ENCODE measurements at regions not wholly inside any gene's neighbourhood (a gene's known extent, or its start where the extent isn't known, plus 50 kb on each side); places are given as distances from the start of the nearest gene placed in this dataset.
"Not testable (repeated sequence)": the region's sequence is repeated elsewhere in the genome, so short reads cannot be mapped to it uniquely, and the experiment has no call there.

DNA sequence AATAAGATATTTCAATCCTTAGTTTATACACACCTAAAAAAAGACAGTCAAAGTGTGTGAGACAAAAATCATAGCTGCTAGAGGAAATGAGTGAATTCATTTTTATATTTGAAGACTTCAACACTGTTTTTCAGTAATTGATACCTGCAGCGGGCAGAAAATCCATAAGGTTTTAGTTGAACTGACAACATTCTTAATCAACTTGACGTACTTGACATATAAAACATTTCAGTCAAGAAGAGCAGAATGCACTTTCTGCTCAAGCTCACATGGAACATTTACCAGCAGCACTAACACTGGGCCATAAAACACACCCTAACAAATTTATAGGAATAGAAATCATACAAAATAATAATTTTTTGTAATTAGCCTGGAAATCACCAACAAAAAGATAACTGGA is 959.6 kb upstream of the SOX11 start:
- H3K4me1 ChIP-seq, result no peaks in the 10 kb centered on the region
- no peaks in the 10 kb centered on the region for H3K36me3 ChIP-seq (replicated peaks)
- no peak overlapping the region for H3K4me3 ChIP-seq
- in situ Hi-C loops (cut with MboI; ENCODE audit: low sequenced_read_pairs), result no loop called here
- H3K9me3 ChIP-seq, result no peaks in the 10 kb centered on the region
- no peak for DNase-seq (ENCODE audit: low spot score in 2 of 2)
- H3K27me3 ChIP-seq (ENCODE audit: low read depth), result no peaks in the 10 kb centered on the region

DNA sequence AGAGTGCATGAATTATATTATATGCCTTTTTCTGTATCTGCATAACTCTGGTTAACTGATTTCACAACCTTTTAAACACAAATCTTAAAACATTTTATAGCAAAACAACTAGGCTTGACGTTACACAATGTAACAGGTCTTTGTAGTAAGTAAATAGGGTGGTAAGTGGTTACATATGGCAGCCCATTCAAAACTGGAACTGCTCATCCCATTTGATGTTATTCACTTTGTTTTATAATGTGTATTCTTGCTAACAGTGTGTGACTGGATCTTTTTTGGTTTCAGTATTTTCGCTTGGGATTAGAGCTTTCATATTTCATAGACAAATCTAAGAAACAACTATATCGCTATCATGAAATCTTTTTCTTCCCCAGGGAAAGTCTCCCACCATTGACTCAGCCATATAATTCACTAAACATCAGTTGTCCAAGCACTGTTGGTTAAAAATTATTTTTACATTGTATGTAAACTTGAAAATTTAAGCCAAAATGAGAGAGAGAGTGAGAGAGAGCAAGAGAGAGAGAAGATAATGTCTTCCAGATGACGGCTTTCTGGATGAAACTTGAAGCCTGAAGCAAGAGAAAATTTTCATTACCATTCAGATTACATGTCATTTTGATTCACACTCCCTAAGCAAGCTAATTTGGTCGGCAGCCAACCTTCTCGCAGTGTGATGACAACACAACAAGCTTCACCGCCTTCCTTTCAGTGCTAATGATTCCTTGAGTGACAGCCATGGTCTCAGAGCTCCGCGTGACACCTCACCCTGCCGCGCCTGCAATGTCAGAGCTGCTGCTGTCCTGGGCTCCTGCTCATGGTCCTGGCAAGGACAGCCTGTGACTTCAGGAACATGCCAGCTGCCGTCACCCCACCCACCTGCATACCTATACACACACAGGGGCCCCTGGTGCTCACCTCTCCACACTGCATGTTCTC is 946.9 kb upstream of the SOX11 start:
- DNase-seq (ENCODE audit: low spot score in 2 of 2), result no peak
- Histone ChIP-seq H3K36me3 (replicated peaks) (no peaks in the 10 kb centered on the region), H3K4me1 (no peaks in the 10 kb centered on the region), H3K27me3 (ENCODE audit: low read depth) (no peaks in the 10 kb centered on the region), H3K9me3 (no peaks in the 10 kb centered on the region), H3K4me3 (no peak overlapping the region)
- in situ Hi-C loops (cut with MboI; ENCODE audit: low sequenced_read_pairs), result no loop called here

DNA sequence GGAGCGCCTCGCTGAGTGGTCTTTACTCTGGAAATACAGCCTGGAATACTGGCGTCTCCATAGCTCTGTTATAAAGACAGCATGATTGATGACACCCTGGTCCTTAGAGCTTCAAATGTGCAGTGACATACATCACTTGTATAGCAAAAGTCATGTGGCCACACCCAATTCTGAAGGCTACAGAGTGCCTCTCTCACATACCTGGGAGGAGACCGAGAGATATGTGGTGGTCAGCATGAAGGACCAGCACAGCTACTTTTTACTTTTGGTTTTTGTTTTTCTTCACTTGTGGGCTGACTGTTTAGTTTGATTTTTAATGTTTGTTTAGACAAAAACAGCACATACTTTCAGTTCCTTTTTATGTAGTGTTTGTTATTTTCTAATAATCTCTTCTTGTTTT is 938.5 kb upstream of the SOX11 start:
- in situ Hi-C loops (cut with MboI; ENCODE audit: low sequenced_read_pairs), result no loop called here

DNA sequence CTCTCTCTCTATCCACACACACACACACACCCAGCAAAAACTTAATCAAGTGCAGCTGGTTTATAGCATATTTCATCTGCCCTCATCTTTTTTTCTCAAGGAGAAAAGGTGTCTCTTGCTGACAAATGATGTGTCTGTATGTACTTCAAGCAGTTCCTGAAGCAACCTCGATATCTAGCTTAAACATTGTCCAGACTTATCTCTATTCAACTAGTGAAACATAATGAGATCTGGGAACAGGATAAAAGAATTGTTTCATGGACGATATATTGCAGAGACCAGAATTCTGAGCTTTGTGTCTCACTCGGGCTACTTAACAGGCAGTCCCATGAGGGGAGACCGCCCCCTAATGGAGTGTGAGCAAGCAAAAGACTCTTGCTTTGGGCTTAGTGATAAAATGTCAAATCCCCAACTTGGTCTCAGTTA is 929.2 kb upstream of the SOX11 start:
- in situ Hi-C loops (cut with MboI; ENCODE audit: low sequenced_read_pairs), result no loop called here
- Histone ChIP-seq H3K4me3 (no peak overlapping the region), H3K4me1 (no peaks in the 10 kb centered on the region), H3K36me3 (replicated peaks) (no peaks in the 10 kb centered on the region), H3K9me3 (no peaks in the 10 kb centered on the region), H3K27me3 (ENCODE audit: low read depth) (no peaks in the 10 kb centered on the region)
- DNase-seq (ENCODE audit: low spot score in 2 of 2), result no peak

More for the DNA sequence above, 938.5 kb upstream of the SOX11 start:
- Histone ChIP-seq H3K27me3 (ENCODE audit: low read depth) (no peaks in the 10 kb centered on the region), H3K4me1 (no peaks in the 10 kb centered on the region), H3K4me3 (no peak overlapping the region), H3K9me3 (peaks cover 3% of the 10 kb centered on the region; the same call in 1 of the 2 replicates), H3K36me3 (replicated peaks) (no peaks in the 10 kb centered on the region)
- no peak for DNase-seq (ENCODE audit: low spot score in 2 of 2)

DNA sequence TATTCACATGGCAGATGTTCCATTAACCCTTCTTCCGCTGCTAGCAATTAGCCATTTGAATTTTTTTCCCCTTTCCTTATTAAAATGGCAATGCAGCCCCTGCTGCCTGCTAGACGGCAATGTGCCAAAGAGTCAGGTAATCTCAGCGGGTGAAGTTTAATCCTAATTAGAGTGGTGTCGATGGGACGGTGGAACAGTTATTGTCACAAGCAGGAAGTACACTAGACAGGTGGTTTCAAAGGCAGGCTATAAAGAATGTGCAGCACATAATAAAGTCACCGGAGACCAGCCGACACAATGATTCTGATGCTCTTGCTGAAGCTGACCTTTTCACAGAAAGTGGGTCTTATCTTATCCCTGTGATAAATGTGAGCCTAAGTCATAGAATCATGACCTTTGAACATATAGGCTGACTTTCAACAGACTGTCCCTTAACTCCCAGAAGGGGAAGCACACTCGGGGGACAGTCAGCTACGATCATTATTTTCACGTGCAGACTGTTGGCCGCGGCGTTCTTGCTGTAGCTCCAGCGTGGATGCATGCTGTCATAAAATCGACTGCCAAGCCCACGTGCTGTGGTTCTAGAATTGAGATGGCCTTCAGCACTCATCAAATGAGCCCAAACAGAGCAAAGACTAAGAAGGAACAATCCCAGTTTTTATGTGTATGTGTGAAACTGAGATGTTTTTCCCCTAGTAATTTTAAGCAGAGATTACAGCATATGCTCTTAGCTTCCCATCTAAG is 926.2 kb upstream of the SOX11 start:
- H3K4me1 ChIP-seq, result no peaks in the 10 kb centered on the region
- H3K27me3 ChIP-seq (ENCODE audit: low read depth), result no peaks in the 10 kb centered on the region
- no peak overlapping the region for H3K4me3 ChIP-seq
- H3K9me3 ChIP-seq, result no peaks in the 10 kb centered on the region
- H3K36me3 ChIP-seq (replicated peaks), result no peaks in the 10 kb centered on the region
- DNase-seq (ENCODE audit: low spot score in 2 of 2), result no peak
- in situ Hi-C loops (cut with MboI; ENCODE audit: low sequenced_read_pairs), result no loop called here

DNA sequence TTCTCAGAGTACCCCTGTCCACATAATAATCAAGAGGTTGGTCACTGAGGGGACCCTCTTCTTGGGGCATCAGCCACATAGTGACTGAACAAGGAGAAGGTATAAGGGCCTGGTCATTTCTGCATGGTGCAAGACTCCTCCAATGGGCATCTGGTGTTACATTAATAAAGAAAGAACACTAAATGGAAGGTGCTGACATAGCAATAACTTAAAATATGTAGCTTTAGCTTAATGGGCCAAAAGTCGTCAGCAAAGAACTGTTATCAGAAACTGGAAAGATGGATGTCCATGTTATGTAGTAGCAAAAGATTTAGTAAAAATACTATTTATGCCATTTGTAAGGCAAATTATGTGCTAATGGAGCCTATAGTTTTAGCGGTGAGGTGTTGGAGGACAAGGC is 916.5 kb upstream of the SOX11 start:
- in situ Hi-C loops (cut with MboI; ENCODE audit: low sequenced_read_pairs), result no loop called here
- no peaks in the 10 kb centered on the region for H3K27me3 ChIP-seq (ENCODE audit: low read depth)

DNA sequence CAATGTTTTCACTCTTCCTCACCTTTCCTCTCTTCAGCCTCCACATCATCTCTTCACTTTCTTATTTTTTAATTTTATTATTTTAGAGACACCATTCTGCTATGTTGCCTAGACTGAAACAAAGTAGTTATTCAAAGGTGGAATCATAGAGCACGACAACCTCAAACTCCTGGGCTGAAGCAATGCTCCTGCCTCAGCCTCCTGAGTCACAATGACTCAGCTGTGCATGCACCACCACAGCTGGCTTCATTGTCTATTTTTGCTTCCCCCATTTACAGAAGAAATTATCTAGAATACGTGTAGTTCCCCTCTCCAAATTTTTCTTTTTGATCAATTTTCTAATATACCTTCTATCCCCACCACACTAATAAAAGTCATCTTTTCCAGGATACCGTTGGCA is 911.5 kb upstream of the SOX11 start:
- H3K9me3 ChIP-seq, result no peaks in the 10 kb centered on the region; the same call in none of the 2 replicates
- DNase-seq (ENCODE audit: low spot score in 2 of 2), result no peak
- no peak overlapping the region for H3K4me3 ChIP-seq
- H3K36me3 ChIP-seq (replicated peaks), result no peaks in the 10 kb centered on the region
- in situ Hi-C loops (cut with MboI; ENCODE audit: low sequenced_read_pairs), result no loop called here
- H3K27me3 ChIP-seq (ENCODE audit: low read depth), result no peaks in the 10 kb centered on the region
- H3K4me1 ChIP-seq, result no peaks in the 10 kb centered on the region

More for the DNA sequence above, 916.5 kb upstream of the SOX11 start:
- Histone ChIP-seq H3K4me3 (no peak overlapping the region), H3K4me1 (no peaks in the 10 kb centered on the region), H3K36me3 (replicated peaks) (no peaks in the 10 kb centered on the region), H3K9me3 (no peaks in the 10 kb centered on the region; the same call in none of the 2 replicates)
- no peak for DNase-seq (ENCODE audit: low spot score in 2 of 2)

DNA sequence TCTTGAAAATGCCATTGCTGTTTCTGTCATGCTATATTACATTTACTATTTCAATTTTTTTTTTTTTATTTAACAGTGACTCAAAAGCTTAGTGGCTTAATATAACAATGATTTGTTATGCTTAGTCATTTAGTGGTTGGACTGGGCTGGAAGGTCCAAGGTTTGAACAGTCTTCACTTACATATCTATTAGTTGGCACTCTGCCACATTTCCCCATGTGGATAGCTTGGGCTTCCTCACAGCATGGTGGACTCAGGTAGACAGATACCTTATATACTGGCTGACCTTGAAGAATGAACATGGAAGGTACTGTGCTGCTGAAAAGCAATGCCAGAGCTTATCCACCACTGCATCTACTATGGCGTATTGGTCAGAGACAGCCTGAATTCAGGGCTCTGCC is 909.5 kb upstream of the SOX11 start:
- Histone ChIP-seq H3K27me3 (ENCODE audit: low read depth) (no peaks in the 10 kb centered on the region), H3K4me3 (no peak overlapping the region), H3K36me3 (replicated peaks) (no peaks in the 10 kb centered on the region), H3K9me3 (no peaks in the 10 kb centered on the region; the same call in none of the 2 replicates), H3K4me1 (no peaks in the 10 kb centered on the region)
- no peak for DNase-seq (ENCODE audit: low spot score in 2 of 2)
- in situ Hi-C loops (cut with MboI; ENCODE audit: low sequenced_read_pairs), result no loop called here

DNA sequence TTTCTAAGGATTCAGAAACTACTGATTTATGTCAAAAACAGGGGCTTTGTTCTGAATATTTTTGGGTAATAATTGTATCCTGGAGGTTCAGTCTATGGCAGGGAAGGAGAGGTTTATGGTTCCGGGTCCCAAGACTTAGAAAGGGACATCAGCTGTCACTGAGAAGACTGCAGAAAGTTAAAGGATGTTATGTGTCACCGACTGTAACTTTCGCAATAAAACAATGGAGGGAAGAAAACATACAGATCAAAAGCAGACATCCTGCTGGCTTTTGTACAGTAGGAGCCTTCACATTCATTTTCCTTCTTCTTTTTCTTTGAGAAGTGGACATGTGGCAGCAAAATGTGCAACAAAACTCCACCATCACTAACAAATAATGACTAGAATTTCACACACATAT is 900.7 kb upstream of the SOX11 start:
- Histone ChIP-seq H3K4me3 (no peak overlapping the region), H3K4me1 (no peaks in the 10 kb centered on the region), H3K36me3 (replicated peaks) (no peaks in the 10 kb centered on the region), H3K27me3 (ENCODE audit: low read depth) (no peaks in the 10 kb centered on the region), H3K9me3 (no peaks in the 10 kb centered on the region)
- in situ Hi-C loops (cut with MboI; ENCODE audit: low sequenced_read_pairs), result no loop called here
- DNase-seq (ENCODE audit: low spot score in 2 of 2), result no peak

DNA sequence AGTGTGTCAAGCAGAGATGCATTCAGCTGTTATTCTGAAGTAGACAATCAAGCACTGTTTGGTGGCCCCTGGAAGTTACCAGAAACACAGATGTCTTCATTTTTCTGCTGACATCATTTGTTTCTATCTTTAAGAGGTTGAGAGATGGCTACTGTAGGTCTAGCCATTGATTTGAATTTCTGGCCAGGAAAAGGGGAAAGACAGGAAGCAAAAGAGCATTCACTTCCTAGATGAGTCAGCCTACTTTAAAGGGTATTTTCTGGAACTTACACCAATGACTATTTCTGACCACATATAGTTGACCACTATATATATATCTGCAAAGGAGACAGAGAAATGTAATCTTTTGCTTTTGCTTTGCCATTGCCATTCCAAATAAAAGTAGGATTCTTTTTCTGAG is 900.1 kb upstream of the SOX11 start:
- no peak overlapping the region for H3K4me3 ChIP-seq
- in situ Hi-C loops (cut with MboI; ENCODE audit: low sequenced_read_pairs), result no loop called here
- no peak for DNase-seq (ENCODE audit: low spot score in 2 of 2)
- no peaks in the 10 kb centered on the region for H3K4me1 ChIP-seq
- H3K36me3 ChIP-seq (replicated peaks), result no peaks in the 10 kb centered on the region
- no peaks in the 10 kb centered on the region for H3K9me3 ChIP-seq
- no peaks in the 10 kb centered on the region for H3K27me3 ChIP-seq (ENCODE audit: low read depth)

DNA sequence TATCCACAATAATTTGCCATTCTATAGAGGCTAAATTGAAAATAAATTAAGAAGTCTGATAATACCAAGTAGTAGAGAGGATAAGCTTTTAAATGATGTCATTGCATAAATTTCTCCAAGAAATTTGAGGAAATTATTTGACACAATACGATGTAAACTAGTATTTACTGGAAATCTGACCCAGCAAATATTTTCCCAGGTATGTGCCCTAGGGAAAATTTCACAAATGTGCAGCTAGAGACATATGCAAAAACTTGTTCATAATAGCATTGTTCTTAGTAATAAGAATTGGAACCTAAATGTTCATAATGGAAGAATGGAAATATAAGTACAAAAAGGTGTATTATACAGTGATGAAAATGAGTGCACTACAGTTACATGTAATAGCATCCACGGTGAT is 888.8 kb upstream of the SOX11 start:
- no peak for DNase-seq (ENCODE audit: low spot score in 2 of 2)
- Histone ChIP-seq H3K4me1 (no peaks in the 10 kb centered on the region), H3K36me3 (replicated peaks) (no peaks in the 10 kb centered on the region), H3K9me3 (no peaks in the 10 kb centered on the region), H3K27me3 (ENCODE audit: low read depth) (no peaks in the 10 kb centered on the region), H3K4me3 (no peak overlapping the region)
- in situ Hi-C loops (cut with MboI; ENCODE audit: low sequenced_read_pairs), result no loop called here

DNA sequence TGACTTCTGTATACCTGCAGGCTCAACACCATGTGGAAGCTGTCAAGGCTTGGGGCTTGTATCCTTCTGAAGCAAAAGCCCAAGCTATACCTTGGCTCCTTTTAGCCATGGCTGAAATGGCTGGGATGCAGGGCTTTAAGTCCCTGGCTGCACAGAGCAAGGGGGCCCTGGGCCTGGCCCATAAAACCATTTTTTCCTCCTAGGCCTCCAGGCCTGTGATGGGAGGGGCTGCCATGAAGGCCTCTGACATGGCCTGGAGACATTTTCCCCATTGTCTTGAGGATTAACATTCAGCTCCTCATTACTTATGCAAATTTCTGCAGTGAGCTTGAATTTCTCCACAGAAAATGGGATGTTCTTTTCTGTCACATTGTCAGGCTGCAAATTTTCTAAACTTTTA is 878.0 kb upstream of the SOX11 start:
- H3K9me3 ChIP-seq; H3K27me3 ChIP-seq (ENCODE audit: low read depth); H3K4me1 ChIP-seq; DNase-seq (ENCODE audit: low spot score in 2 of 2); in situ Hi-C loops (cut with MboI; ENCODE audit: low sequenced_read_pairs); H3K36me3 ChIP-seq (replicated peaks); H3K4me3 ChIP-seq: not testable (repeated sequence)

DNA sequence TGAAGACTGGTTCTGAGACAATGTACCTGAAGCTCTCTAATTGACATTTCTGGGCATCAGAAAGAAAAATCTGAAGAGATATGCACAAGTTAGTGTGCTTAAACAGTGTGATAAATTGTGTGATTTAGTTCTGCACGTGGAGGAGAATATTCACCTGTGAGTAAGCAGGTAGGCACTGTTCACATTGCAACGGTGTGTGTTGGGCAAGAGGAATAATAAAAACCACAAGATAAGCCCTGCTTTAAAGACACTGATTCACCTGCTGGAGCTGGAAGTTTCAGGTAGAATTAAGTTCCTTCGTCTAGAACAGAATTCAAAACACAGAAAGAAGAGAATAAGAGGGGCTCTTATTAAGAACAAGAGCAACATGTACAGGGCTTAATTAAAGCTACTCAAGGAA is 864.3 kb upstream of the SOX11 start:
- Histone ChIP-seq H3K36me3 (replicated peaks) (no peaks in the 10 kb centered on the region), H3K4me1 (no peaks in the 10 kb centered on the region), H3K4me3 (no peak overlapping the region), H3K9me3 (peaks cover 3% of the 10 kb centered on the region), H3K27me3 (ENCODE audit: low read depth) (no peaks in the 10 kb centered on the region)
- in situ Hi-C loops (cut with MboI; ENCODE audit: low sequenced_read_pairs), result no loop called here
- DNase-seq (ENCODE audit: low spot score in 2 of 2), result no peak

DNA sequence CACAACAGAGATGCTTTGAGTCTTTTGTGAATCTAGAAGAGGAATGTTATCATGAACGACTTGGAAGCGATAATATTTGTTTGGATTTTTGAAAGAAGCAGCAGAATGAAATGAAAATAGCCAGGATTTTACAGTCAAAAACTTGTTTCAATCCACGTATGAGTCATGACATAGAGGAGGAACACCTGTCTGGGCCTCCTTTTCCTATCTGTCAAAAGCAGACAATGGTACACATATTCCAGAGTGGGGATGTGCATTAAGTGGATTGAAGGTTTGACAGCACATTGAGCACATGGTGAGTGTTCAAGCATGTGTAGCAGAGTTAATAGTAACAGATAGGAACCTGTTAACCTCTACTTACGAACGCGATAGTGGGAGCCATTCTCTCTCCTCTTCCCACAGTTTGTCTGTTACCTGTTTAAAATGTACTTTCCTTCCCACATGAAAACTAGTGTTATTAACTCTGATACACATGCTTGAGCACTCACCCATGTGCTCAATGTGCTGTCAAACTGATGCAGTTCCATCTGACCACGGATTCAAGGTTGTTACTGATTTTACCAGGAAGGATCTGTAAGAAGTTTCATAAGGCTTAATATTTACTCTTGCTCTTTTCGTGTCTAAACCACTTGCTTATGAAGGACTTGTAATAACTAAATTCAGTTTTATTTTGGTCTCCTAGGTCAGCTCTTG is 863.4 kb upstream of the SOX11 start:
- Histone ChIP-seq H3K9me3 (peaks cover 3% of the 10 kb centered on the region), H3K36me3 (replicated peaks) (no peaks in the 10 kb centered on the region), H3K27me3 (ENCODE audit: low read depth) (no peaks in the 10 kb centered on the region), H3K4me1 (no peaks in the 10 kb centered on the region), H3K4me3 (no peak overlapping the region)
- in situ Hi-C loops (cut with MboI; ENCODE audit: low sequenced_read_pairs), result no loop called here
- DNase-seq (ENCODE audit: low spot score in 2 of 2), result no peak
